Left lobe of liver (tissue), 2 donors: ENCODE measurements at regions not wholly inside any gene's neighbourhood (a gene's known extent, or its start where the extent isn't known, plus 50 kb on each side); places are given as distances from the start of the nearest gene placed in this dataset.
A peak's percentile ranks its signal among the peaks of the same experiment; 100 is the strongest.

ENCODE experiments used
- ATAC-seq: fragments of 200-7000 bp; cut with Tn5 transposase; one replicate; pipeline ENCODE4 v1.9.1; 2020; ENCODE audit warnings: mild to moderate bottlenecking, moderate library complexity
- DNase-seq: peaks from one replicate; pipeline ENCODE4 v3.0.0-alpha.2; 2020; ENCODE audit warnings: low spot score
- donor health status: DM: no; HTN: no; CAD: no; lungs with moderate emphysema.
- donor health status: DM: no; HTN: yes; CAD: no.

DNA sequence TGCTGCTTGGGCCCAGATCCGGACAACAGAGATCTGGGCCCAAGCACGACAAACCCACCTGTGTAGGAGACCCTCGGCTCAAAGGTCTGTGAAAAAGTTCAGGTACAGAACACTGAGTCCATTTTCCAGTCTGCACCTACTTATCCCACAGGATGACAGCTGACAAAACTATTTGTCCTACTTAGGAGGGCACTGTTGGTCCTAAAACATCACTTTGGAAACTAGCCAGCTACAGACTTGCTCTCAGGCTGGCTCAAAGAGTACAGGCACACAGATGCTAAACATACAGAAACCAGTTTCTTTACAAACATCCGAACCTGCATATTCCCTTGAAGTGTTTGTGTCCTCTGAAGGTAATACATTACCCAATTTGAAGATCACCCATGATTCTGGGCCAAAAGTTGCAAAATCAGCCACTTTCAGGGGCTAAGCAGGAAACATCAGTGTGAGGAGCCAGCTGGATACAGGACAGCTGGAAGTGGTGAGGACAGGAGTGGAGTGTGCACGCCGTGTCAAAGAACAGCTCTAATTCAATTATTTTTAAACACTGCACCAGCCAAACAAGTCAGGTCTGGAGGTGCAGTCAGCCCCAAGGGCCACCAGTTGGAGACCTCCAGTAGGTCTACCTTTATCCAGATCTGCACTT, 88.5 kb downstream of the NOC3L start:
- ATAC-seq: peak; percentile 95

DNA sequence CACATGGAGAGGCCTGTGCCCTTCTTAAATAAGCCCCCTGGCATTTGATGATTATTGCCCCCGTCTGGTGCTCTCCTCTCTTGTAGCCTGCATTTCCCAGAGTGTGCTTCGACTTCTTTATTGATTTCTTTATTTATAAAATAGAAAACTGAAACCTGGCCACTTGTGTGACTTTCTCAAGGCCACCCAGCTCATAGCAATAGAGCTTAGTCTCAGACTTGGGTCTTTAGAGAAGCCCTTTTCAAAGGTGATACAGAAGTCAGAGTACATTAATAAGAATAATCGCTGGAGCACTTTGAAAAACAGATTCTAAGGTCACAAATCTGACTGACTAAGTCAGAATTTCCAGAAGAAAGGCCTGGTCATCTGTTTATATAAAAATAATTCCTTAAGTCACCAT, 86.6 kb downstream of the NOC3L start:
- ATAC-seq (no peak), DNase-seq (no peak)

More for the DNA sequence above, 88.5 kb downstream of the NOC3L start:
- DNase-seq: peak; percentile 86

DNA sequence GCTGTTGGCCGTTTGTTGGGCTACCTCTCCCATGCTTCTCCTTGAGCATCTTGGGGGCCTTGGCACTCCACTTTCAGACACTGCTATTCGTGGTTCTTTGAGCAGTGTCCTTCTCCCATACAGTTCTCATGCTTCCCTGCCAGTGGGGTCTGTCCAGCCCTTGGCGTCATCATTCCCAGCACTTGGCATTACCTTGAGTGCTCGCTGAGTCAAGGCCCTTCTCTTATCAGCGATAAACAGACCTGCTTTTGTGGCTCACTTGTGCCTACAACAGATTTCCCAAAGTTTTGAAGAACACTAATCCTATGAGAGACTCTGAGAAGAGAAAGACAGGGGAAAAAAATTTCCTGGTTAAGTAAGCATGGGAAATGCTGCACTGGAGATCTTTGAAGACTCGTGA, 85.3 kb downstream of the NOC3L start:
- DNase-seq (no peak), ATAC-seq (no peak)

DNA sequence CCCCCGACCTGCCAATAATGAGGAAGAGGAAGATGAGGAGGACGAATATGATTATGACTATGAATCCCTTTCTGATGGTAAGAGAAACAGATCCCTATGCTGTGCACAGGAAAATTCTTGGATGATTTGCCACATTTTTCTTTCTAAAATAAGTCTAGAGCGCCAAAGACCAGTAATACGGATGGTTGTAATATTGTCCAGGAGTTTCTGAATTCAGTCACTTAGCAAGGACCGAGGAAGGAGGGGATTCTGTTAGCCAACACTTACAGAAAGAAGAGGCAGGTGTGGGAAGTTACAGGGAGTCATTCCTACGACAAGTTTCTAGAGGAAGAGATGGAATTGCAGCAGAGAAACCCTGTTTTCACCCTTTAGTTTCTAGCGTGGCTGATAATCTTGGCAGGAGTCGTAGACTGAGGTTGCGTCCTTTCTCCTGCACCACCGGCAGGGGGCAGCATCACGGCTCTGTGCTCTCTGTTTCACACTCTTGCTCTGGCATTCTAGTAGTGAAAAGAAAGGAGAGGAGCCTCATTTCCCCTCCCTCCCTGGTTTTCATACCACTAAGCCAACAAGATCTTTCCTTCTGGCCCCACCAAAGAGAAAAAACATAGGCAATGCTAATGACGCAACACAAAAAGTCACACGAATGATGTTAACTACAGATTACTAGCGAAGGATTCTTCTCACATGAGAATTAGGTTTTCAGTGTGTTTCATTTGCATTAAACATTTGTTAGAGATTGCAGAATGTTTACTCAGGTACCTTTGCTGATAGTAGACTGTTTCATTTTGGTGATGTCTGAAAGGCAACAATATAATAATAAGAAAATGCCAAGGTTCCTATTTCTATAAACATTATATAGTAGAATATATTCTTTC, 82.7 kb downstream of the NOC3L start:
- DNase-seq (peak; percentile 68), ATAC-seq (peak; percentile 99)

DNA sequence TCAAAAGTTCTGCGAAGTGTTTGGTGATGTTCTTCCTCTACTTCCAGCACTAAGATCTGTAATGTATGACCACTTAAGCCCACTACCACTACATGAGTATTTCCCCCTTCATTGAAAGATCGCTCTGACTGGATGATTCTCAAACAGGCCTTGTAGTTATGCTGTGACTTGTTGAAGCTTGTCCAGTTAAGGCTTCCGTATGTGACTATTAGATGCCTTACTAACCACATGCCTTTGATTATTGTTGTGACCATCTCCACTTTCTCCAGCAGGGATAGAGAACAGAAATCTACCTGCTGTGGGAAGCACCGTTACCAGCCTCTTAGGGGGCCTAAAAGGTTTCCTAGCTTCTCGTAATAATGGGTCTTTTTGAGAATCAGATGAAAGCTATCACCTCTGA, 81.1 kb downstream of the NOC3L start:
- no peak for ATAC-seq
- no peak for DNase-seq

DNA sequence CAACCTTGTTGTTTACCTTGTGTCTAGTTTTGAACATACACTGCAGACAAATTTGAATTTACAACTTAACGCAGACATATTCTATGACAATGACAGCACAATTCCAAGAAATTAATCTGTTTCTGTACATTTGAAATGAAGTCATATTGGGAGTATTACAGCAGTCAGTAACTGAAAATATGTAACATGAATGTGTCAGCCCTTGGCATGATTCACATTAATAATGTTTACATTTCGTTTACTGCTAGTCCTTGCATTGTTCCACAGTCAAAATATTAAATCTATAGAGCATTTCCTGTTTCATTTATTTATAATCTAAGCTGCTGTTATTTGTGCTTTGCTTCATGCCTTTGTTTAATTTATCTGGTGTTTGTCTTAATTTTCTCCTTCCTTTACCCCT, 80.4 kb downstream of the NOC3L start:
- no peak for ATAC-seq
- no peak for DNase-seq
